ENCODE measurements at regions not wholly inside any gene's neighbourhood (a gene's known extent, or its start where the extent isn't known, plus 50 kb on each side); places are given as distances from the start of the nearest gene placed in this dataset.

DNA sequence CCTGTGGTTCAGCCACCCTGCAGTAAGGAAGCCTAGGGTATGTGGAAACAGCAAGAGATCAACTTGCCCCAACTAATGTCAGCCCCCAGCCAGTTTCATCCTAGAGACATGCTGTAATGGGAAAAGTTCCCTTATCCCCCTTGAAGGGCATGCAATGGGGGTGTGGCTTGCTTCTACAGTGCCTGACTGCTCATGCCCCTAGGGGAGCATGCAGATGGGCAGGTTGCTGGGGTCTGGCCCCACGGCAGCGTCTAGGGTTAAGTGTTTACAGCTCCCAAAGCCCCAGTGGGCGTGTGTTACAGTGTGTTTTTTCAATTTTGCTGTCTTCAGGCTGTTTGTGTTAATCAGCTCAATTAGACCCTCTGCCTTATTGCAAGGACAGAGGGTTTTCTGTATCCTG lies 1105.9 kb downstream of the AMY1C start:
- Histone ChIP-seq H3K4me1 (no peaks in the 10 kb centered on the region), H3K27ac (no peak overlapping the region), H3K27me3 (no peaks in the 10 kb centered on the region), H3K36me3 (no peaks in the 10 kb centered on the region), H3K9me3 (no peaks in the 10 kb centered on the region), H3K4me3 (no peak overlapping the region)
- DNase-seq (ENCODE audit: low spot score in 2 of 2) = no peak
- intact Hi-C loops (cut with DNase I) = no loop called here
- TF ChIP-seq, protein P1, sequence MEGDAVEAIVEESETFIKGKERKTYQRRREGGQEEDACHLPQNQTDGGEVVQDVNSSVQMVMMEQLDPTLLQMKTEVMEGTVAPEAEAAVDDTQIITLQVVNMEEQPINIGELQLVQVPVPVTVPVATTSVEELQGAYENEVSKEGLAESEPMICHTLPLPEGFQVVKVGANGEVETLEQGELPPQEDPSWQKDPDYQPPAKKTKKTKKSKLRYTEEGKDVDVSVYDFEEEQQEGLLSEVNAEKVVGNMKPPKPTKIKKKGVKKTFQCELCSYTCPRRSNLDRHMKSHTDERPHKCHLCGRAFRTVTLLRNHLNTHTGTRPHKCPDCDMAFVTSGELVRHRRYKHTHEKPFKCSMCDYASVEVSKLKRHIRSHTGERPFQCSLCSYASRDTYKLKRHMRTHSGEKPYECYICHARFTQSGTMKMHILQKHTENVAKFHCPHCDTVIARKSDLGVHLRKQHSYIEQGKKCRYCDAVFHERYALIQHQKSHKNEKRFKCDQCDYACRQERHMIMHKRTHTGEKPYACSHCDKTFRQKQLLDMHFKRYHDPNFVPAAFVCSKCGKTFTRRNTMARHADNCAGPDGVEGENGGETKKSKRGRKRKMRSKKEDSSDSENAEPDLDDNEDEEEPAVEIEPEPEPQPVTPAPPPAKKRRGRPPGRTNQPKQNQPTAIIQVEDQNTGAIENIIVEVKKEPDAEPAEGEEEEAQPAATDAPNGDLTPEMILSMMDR (IDR thresholded peaks at IDR 0.05) = no peak

DNA sequence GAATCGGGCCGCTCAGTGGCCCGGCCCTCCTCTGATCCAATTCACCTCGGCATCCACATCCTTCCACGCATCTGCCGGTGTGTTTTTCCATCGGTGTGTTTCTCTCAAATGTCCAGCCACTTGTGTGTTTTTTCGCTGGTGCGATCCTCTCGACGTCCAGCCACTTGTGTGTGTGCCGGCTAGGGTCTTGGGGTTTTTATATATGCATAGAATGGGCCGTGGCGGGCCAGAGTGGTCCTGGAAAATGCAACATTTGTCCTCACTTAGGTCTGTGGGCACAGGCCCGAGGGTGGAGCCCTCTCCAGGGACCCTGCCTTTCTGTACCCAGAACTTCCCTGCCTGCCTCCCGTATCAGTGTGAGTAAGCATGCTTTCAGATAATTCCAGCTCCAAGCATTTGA lies 1106.4 kb downstream of the AMY1C start:
- H3K4me3 ChIP-seq = no peak overlapping the region
- H3K9me3 ChIP-seq = no peaks in the 10 kb centered on the region
- no peak overlapping the region for H3K27ac ChIP-seq
- intact Hi-C loops (cut with DNase I) = no loop called here
- DNase-seq (ENCODE audit: low spot score in 2 of 2) = no peak
- TF ChIP-seq, protein P1 (IDR thresholded peaks at IDR 0.05) = no peak
- H3K4me1 ChIP-seq = no peaks in the 10 kb centered on the region
- H3K36me3 ChIP-seq = no peaks in the 10 kb centered on the region
- no peaks in the 10 kb centered on the region for H3K27me3 ChIP-seq

DNA sequence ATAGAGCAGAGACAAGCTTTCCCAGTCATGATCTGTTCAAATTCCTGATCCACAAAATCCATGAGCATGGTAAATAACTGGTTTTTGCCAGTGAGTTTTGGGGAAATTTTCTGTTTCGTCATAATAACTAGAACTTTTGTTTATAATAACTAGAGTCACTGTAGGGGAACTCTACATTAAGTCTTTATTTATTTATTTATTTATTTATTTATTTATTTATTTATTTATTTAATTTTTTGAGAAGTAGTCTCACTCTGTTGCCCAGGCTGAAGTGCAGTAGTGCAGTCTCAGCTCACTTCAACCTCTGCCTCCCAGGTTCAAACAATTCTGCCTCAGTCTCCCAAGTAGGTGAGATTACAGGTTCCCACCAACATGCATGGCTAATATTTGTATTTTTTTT lies 1106.8 kb downstream of the AMY1C start:
- Histone ChIP-seq H3K9me3 (no peaks in the 10 kb centered on the region), H3K4me1 (no peaks in the 10 kb centered on the region), H3K27ac (no peak overlapping the region), H3K4me3 (no peak overlapping the region), H3K27me3 (no peaks in the 10 kb centered on the region), H3K36me3 (no peaks in the 10 kb centered on the region)
- TF ChIP-seq, protein P1 (IDR thresholded peaks at IDR 0.05) = no peak
- DNase-seq (ENCODE audit: low spot score in 2 of 2) = no peak
- intact Hi-C loops (cut with DNase I) = no loop called here

DNA sequence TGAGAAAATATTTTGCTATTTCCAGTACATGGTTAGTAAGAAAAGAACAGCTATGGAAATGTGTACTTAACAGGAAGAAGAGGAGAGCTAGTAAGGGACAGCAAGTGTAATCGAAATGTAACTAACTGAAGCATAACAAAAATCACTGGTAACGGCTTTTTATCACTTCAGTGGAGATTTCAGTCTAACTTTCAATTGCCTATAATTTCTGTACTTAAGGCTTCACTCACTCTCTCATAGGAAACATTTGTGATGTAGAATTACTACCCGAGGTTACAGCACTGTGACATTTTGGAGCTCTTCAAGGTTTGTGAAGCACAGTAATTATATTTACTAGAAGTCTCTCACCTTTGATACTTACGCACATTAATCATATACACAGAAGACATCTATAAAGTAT lies 1119.1 kb downstream of the AMY1C start:
- DNase-seq (ENCODE audit: low spot score in 2 of 2) = no peak
- TF ChIP-seq, protein P1 (IDR thresholded peaks at IDR 0.05) = no peak
- intact Hi-C loops (cut with DNase I) = no loop called here
- H3K4me1 ChIP-seq = no peaks in the 10 kb centered on the region
- no peak overlapping the region for H3K4me3 ChIP-seq
- no peaks in the 10 kb centered on the region for H3K9me3 ChIP-seq
- no peaks in the 10 kb centered on the region for H3K36me3 ChIP-seq
- no peaks in the 10 kb centered on the region for H3K27me3 ChIP-seq
- no peak overlapping the region for H3K27ac ChIP-seq

DNA sequence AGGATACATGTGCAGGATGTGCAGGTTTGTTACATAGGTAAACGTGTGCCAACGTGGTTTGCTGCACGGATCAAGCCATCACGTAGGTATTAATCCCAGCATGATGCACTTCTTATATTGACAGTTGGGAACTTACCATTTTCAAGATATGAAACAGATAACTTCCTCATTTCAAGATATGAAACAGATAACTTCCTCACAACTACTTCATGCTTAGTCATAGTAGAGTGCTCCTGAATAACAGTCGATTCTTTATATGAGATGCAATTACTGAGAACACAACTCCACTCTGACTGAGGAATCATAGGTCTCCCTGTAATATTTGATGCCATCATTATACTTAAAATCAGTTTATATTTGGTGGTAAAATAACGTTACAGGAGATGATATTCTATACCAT lies 1124.3 kb downstream of the AMY1C start:
- no peak for DNase-seq (ENCODE audit: low spot score in 2 of 2)
- no peaks in the 10 kb centered on the region for H3K4me1 ChIP-seq
- H3K36me3 ChIP-seq = no peaks in the 10 kb centered on the region
- H3K27me3 ChIP-seq = no peaks in the 10 kb centered on the region
- intact Hi-C loops (cut with DNase I) = no loop called here
- no peaks in the 10 kb centered on the region for H3K9me3 ChIP-seq
- no peak overlapping the region for H3K27ac ChIP-seq
- TF ChIP-seq, protein P1 (IDR thresholded peaks at IDR 0.05) = no peak
- no peak overlapping the region for H3K4me3 ChIP-seq

DNA sequence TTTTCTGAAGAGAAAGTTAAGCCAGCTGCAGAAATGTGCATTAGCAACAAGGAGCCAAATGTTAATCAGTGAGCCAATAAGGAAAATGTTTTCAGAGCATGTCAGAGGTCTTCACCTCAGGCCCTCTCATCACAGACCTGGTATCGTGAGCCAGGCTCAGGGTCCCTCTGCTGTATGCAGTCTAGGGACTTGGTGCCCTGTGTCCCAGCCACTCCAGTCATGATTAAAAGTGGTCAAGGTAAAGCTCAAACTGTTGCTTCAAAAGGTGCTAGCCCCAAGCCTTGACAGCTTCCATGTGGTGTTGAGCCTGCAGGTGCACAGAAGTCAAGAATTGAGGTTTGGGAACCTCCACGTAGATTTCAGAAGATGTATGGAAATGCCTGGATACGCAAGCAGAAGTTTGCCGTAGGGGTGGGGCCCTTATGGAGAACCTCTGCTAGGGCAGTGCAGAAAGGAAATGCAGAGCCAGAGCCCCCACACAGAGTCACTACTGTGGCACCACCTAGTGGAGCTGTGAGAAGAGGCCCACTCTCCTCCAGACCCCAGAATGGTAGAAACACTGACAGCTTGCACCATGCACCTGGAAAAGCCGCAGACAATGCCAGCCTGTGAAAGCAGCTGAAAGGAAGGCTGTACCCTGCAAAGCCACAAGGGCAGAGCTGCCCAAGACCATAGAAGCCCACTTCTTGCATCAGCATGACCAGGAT lies 1128.7 kb downstream of the AMY1C start:
- no peak for DNase-seq (ENCODE audit: low spot score in 2 of 2)
- Histone ChIP-seq H3K27ac (no peak overlapping the region), H3K27me3 (no peaks in the 10 kb centered on the region), H3K36me3 (no peaks in the 10 kb centered on the region), H3K9me3 (no peaks in the 10 kb centered on the region), H3K4me3 (no peak overlapping the region), H3K4me1 (no peaks in the 10 kb centered on the region)
- intact Hi-C loops (cut with DNase I) = no loop called here
- TF ChIP-seq, protein P1 (IDR thresholded peaks at IDR 0.05) = no peak
